Fibroblast of mammary gland (primary cell): ENCODE measurements at regions not wholly inside any gene's neighbourhood (a gene's known extent, or its start where the extent isn't known, plus 50 kb on each side); places are given as distances from the start of the nearest gene placed in this dataset.

Experiments
- DNase-seq: peaks from one replicate; pipeline ENCODE4 v3.0.0-alpha.2; 2010; ENCODE audit warnings: low read depth
- H3K4me3 ChIP-seq: 2 replicates; pipeline ENCODE4 v1.5.1; 2011; ENCODE audit warnings: low read depth, mild to moderate bottlenecking, low read length, moderate library complexity; ENCODE audit not compliant: control insufficient read depth
- CTCF ChIP-seq: conservative IDR thresholded peaks from 2 replicates; pipeline ENCODE4 v1.5.1; 2011; ENCODE audit warnings: low read depth, low read length, inconsistent platforms; ENCODE audit not compliant: control insufficient read depth, insufficient read depth

GRCh38 chr6:23339268-23339667, 769.9 kb downstream of the HDGFL1 start:
- H3K4me3 ChIP-seq, result no peak overlapping the region
- TF ChIP-seq CTCF, result no peak
- no peak for DNase-seq

GRCh38 chr6:23340271-23340670, 770.9 kb downstream of the HDGFL1 start:
- DNase-seq, result no peak
- TF ChIP-seq CTCF, result no peak
- no peak overlapping the region for H3K4me3 ChIP-seq

- no peak for DNase-seq
- TF ChIP-seq CTCF, result no peak
- no peak overlapping the region for H3K4me3 ChIP-seq
Observed at GRCh38 chr6:23343610-23344306, 774.4 kb downstream of the HDGFL1 start.

- no peak overlapping the region for H3K4me3 ChIP-seq
- no peak for DNase-seq
- TF ChIP-seq CTCF, result no peak
Observed at GRCh38 chr6:23348185-23348584, 777.8 kb upstream of the NRSN1 start.

- no peak for TF ChIP-seq CTCF
Observed at GRCh38 chr6:23349521-23350147, 776.4 kb upstream of the NRSN1 start.

GRCh38 chr6:23350752-23351453, 775.1 kb upstream of the NRSN1 start:
- TF ChIP-seq CTCF, result no peak
- no peak for DNase-seq
- no peak overlapping the region for H3K4me3 ChIP-seq

More at GRCh38 chr6:23349521-23350147, 776.4 kb upstream of the NRSN1 start:
- DNase-seq, result peak; percentile 93
- no peak overlapping the region for H3K4me3 ChIP-seq
